Esophagus squamous epithelium (tissue), 4 donors: ENCODE measurements at regions not wholly inside any gene's neighbourhood (a gene's known extent, or its start where the extent isn't known, plus 50 kb on each side); places are given as distances from the start of the nearest gene placed in this dataset.

Source experiments
- POLR2A ChIP-seq, 4 donors: fragments of 450-650 bp; IDR thresholded peaks; one replicate each; pipeline ENCODE4 v1.6.1; 2017; ENCODE audit warnings: antibody characterized with exemption in 4 of 4, mild to moderate bottlenecking in 4 of 4, moderate library complexity in 3 of 4
- TF ChIP-seq, protein P1 (sequence below), 6 experiments: fragments of 450-650 bp in 4 of 6; fragments of 200-600 bp in 2 of 6; sonication (generic) in 2 of 6; IDR thresholded peaks; one replicate each; pipeline ENCODE4 v1.5.1; 2016 to 2019; ENCODE audit warnings: antibody characterized with exemption in 6 of 6, mild to moderate bottlenecking in 4 of 6, moderate library complexity in 4 of 6

DNA sequence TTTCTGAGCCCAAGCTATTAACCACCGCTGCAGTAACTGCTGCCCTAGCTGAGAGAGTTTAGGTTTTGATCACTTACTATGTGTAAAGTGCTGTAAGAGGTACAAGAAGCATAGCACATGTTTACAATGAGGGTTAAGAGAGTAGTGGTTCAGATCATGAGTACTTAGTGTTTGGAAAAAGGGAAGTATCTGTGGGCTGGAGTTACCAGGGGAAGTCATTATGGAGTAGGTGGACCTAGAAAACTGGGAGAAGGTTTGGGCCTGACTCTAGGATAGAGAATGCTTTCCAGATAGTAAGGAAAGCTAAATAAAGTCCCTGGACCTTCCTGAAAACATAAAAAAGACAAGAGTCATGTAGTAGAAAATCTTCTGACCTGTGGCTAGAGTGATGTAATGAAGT lies 149.6 kb upstream of the PLXNA2 start:
- TF ChIP-seq, protein P1, sequence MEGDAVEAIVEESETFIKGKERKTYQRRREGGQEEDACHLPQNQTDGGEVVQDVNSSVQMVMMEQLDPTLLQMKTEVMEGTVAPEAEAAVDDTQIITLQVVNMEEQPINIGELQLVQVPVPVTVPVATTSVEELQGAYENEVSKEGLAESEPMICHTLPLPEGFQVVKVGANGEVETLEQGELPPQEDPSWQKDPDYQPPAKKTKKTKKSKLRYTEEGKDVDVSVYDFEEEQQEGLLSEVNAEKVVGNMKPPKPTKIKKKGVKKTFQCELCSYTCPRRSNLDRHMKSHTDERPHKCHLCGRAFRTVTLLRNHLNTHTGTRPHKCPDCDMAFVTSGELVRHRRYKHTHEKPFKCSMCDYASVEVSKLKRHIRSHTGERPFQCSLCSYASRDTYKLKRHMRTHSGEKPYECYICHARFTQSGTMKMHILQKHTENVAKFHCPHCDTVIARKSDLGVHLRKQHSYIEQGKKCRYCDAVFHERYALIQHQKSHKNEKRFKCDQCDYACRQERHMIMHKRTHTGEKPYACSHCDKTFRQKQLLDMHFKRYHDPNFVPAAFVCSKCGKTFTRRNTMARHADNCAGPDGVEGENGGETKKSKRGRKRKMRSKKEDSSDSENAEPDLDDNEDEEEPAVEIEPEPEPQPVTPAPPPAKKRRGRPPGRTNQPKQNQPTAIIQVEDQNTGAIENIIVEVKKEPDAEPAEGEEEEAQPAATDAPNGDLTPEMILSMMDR (IDR thresholded peaks at IDR 0.05) = no peak
- TF ChIP-seq POLR2A (IDR thresholded peaks at IDR 0.05) = no peak
